Uterus (tissue), 3 donors: ENCODE measurements at regions not wholly inside any gene's neighbourhood (a gene's known extent, or its start where the extent isn't known, plus 50 kb on each side); places are given as distances from the start of the nearest gene placed in this dataset.

Experiments used
- DNase-seq, 2 donors: peaks; one replicate each; pipeline ENCODE4 v3.0.0-alpha.2; 2019 to 2020
- H3K27ac ChIP-seq, 2 donors: fragments of 200-600 bp; sonication (generic); 1 replicate in 1 of 2; 2 replicates in 1 of 2; pipeline ENCODE4 v1.5.1; 2016 to 2018
- H3K27me3 ChIP-seq, 2 donors: fragments of 200-600 bp; sonication (generic); one replicate each; pipeline ENCODE4 v1.5.1; 2018 to 2019; ENCODE audit warnings: control low read depth in 1 of 2
- H3K36me3 ChIP-seq, 2 donors: fragments of 200-600 bp; sonication (generic); one replicate each; pipeline ENCODE4 v1.5.1; 2019; ENCODE audit warnings: control low read depth in 1 of 2
- H3K4me1 ChIP-seq, 2 donors: fragments of 200-600 bp; sonication (generic); one replicate each; pipeline ENCODE4 v1.5.1; 2018 to 2019; ENCODE audit warnings: control low read depth in 1 of 2
- H3K4me3 ChIP-seq, 2 donors: fragments of 200-600 bp; sonication (generic); 1 replicate in 1 of 2; 2 replicates in 1 of 2; pipeline ENCODE4 v1.5.1; 2018 to 2019; ENCODE audit warnings: mild to moderate bottlenecking in 1 of 2
- H3K9me3 ChIP-seq, 2 donors: fragments of 200-600 bp; sonication (generic); one replicate each; pipeline ENCODE4 v1.5.1; 2019; ENCODE audit warnings: control low read depth in 1 of 2
- CTCF ChIP-seq, 4 experiments: fragments of 200-600 bp in 2 of 4; fragments of 450-650 bp in 2 of 4; sonication (generic) in 2 of 4; IDR thresholded peaks; one replicate each; pipeline ENCODE4 v1.5.1; 2016 to 2019; ENCODE audit warnings: antibody characterized with exemption in 4 of 4, mild to moderate bottlenecking in 2 of 4, moderate library complexity in 1 of 4
- POLR2A ChIP-seq, 2 donors: fragments of 450-650 bp; IDR thresholded peaks; one replicate each; pipeline ENCODE4 v1.6.1; 2016; ENCODE audit warnings: antibody characterized with exemption in 2 of 2, mild to moderate bottlenecking in 1 of 2, moderate library complexity in 1 of 2
- intact Hi-C: fragments of 100-400 bp; cut with DNase I; formaldehyde crosslinking; loops from one replicate; pipeline ENCODE4 v1.15.1; 2023; ENCODE audit warnings: low total_unique reads
- donor health status: DM: yes; HTN: yes; CAD: no.

- Histone ChIP-seq H3K9me3 (no peaks in the 10 kb centered on the region), H3K36me3 (no peaks in the 10 kb centered on the region), H3K4me1 (no peaks in the 10 kb centered on the region), H3K4me3 (no peak overlapping the region), H3K27me3 (no peaks in the 10 kb centered on the region), H3K27ac (no peak overlapping the region)
- intact Hi-C loops, result no loop called here
- no peak for DNase-seq
- no peak for TF ChIP-seq POLR2A (IDR thresholded peaks at IDR 0.05)
- TF ChIP-seq CTCF (IDR thresholded peaks at IDR 0.05), result no peak
Measured at GRCh38 chr10:28980264-28980663, 302.9 kb downstream of the BAMBI start.

- TF ChIP-seq CTCF (IDR thresholded peaks at IDR 0.05), result no peak
- no peak for TF ChIP-seq POLR2A (IDR thresholded peaks at IDR 0.05)
- DNase-seq, result no peak
- H3K4me1 ChIP-seq, result no peaks in the 10 kb centered on the region
- H3K4me3 ChIP-seq, result no peak overlapping the region
- H3K27ac ChIP-seq, result no peak overlapping the region
- no peaks in the 10 kb centered on the region for H3K36me3 ChIP-seq
- H3K9me3 ChIP-seq, result no peaks in the 10 kb centered on the region
- no peaks in the 10 kb centered on the region for H3K27me3 ChIP-seq
- intact Hi-C loops, result no loop called here
Measured at GRCh38 chr10:28981007-28981406, 303.7 kb downstream of the BAMBI start.

GRCh38 chr10:28982974-28983373 is 305.7 kb downstream of the BAMBI start:
- Histone ChIP-seq H3K4me1 (no peaks in the 10 kb centered on the region), H3K27me3 (no peaks in the 10 kb centered on the region), H3K9me3 (no peaks in the 10 kb centered on the region), H3K36me3 (no peaks in the 10 kb centered on the region), H3K27ac (no peak overlapping the region), H3K4me3 (no peak overlapping the region)
- intact Hi-C loops, result no loop called here
- no peak for DNase-seq
- no peak for TF ChIP-seq CTCF (IDR thresholded peaks at IDR 0.05)
- TF ChIP-seq POLR2A (IDR thresholded peaks at IDR 0.05), result no peak

GRCh38 chr10:28983799-28984198 is 305.1 kb upstream of the LYZL1 start:
- no peaks in the 10 kb centered on the region for H3K4me1 ChIP-seq
- H3K4me3 ChIP-seq, result no peak overlapping the region
- H3K27me3 ChIP-seq, result no peaks in the 10 kb centered on the region
- no peak for DNase-seq
- H3K36me3 ChIP-seq, result no peaks in the 10 kb centered on the region
- H3K27ac ChIP-seq, result peak overlapping the region in 1 of 2 donors; percentile 5
- H3K9me3 ChIP-seq, result no peaks in the 10 kb centered on the region
- intact Hi-C loops, result no loop called here
- TF ChIP-seq CTCF (IDR thresholded peaks at IDR 0.05) (no peak), POLR2A (IDR thresholded peaks at IDR 0.05) (no peak)

- Histone ChIP-seq H3K27ac (peak overlapping the region in 1 of 2 donors; percentile 5), H3K4me1 (no peaks in the 10 kb centered on the region), H3K4me3 (no peak overlapping the region), H3K9me3 (no peaks in the 10 kb centered on the region), H3K36me3 (no peaks in the 10 kb centered on the region), H3K27me3 (no peaks in the 10 kb centered on the region)
- DNase-seq, result peak; percentile 87
- TF ChIP-seq CTCF (IDR thresholded peaks at IDR 0.05), result no peak
- TF ChIP-seq POLR2A (IDR thresholded peaks at IDR 0.05), result no peak
- intact Hi-C loops, result no loop called here
Measured at GRCh38 chr10:28984431-28984830, 304.4 kb upstream of the LYZL1 start.
